ENCODE measurements at regions not wholly inside any gene's neighbourhood (a gene's known extent, or its start where the extent isn't known, plus 50 kb on each side); places are given as distances from the start of the nearest gene placed in this dataset.
"Not testable (repeated sequence)": the region's sequence is repeated elsewhere in the genome, so short reads cannot be mapped to it uniquely, and the experiment has no call there.

- Histone ChIP-seq H3K4me3 (no peak overlapping the region), H3K27ac (no peak overlapping the region)
- no peak for DNase-seq (ENCODE audit: low spot score)
- no peak for TF ChIP-seq CTCF (IDR thresholded peaks at IDR 0.05)
These were observed 96.9 kb upstream of the NEDD4L start for GRCh38 chr18:57947117-57947516.

- no peak for TF ChIP-seq CTCF (IDR thresholded peaks at IDR 0.05)
- no peak overlapping the region for H3K4me3 ChIP-seq
- no peak for DNase-seq (ENCODE audit: low spot score)
- H3K27ac ChIP-seq: no peak overlapping the region
These were observed 100.3 kb upstream of the NEDD4L start for GRCh38 chr18:57943723-57944122.

GRCh38 chr18:57942493-57942892 lies 101.5 kb upstream of the NEDD4L start:
- Histone ChIP-seq H3K27ac (no peak overlapping the region), H3K4me3 (no peak overlapping the region)
- TF ChIP-seq CTCF (IDR thresholded peaks at IDR 0.05): no peak
- no peak for DNase-seq (ENCODE audit: low spot score)

- Histone ChIP-seq H3K27ac (no peak overlapping the region), H3K4me3 (no peak overlapping the region)
- TF ChIP-seq CTCF (IDR thresholded peaks at IDR 0.05): no peak
These were observed 102.1 kb upstream of the NEDD4L start for GRCh38 chr18:57941841-57942489.

GRCh38 chr18:57940166-57940660 lies 103.8 kb upstream of the NEDD4L start:
- no peak for DNase-seq (ENCODE audit: low spot score)

More at GRCh38 chr18:57941841-57942489, 102.1 kb upstream of the NEDD4L start:
- DNase-seq (ENCODE audit: low spot score): no peak

GRCh38 chr18:57934375-57934774 lies 109.7 kb upstream of the NEDD4L start:
- not testable (repeated sequence) for DNase-seq (ENCODE audit: low spot score); H3K27ac ChIP-seq; H3K4me3 ChIP-seq

More at GRCh38 chr18:57940166-57940660, 103.8 kb upstream of the NEDD4L start:
- Histone ChIP-seq H3K4me3 (no peak overlapping the region), H3K27ac (no peak overlapping the region)
- TF ChIP-seq CTCF (IDR thresholded peaks at IDR 0.05): no peak

- no peak for TF ChIP-seq CTCF (IDR thresholded peaks at IDR 0.05)
- no peak for DNase-seq (ENCODE audit: low spot score)
- no peak overlapping the region for H3K27ac ChIP-seq
- no peak overlapping the region for H3K4me3 ChIP-seq
These were observed 113.0 kb upstream of the NEDD4L start for GRCh38 chr18:57931038-57931437.
